HTR-8/SVneo (cell line): ENCODE measurements at regions not wholly inside any gene's neighbourhood (a gene's known extent, or its start where the extent isn't known, plus 50 kb on each side); places are given as distances from the start of the nearest gene placed in this dataset.
A peak's percentile ranks its signal among the peaks of the same experiment; 100 is the strongest.

Experiments
- DNase-seq: peaks from one replicate; pipeline ENCODE4 v3.0.0; 2011; ENCODE audit warnings: low spot score, mixed read lengths; ENCODE audit not compliant: insufficient read length
- FAIRE-seq: peaks from 2 replicates; lab custom pipeline; 2011; peaks lifted over from hg19 to GRCh38; lab: Jason Lieb, UNC

- DNase-seq, result no peak
- no peak for FAIRE-seq
Observed at GRCh38 chr13:59527500-59527899, 636.2 kb downstream of the DIAPH3 start.

- FAIRE-seq (no peak), DNase-seq (no peak)
Observed at GRCh38 chr13:59531571-59532091, 632.1 kb downstream of the DIAPH3 start.

- FAIRE-seq, result no peak
- DNase-seq, result no peak
Observed at GRCh38 chr13:59532405-59532804, 631.3 kb downstream of the DIAPH3 start.

GRCh38 chr13:59533561-59534555 lies 629.9 kb downstream of the DIAPH3 start:
- FAIRE-seq (no peak), DNase-seq (peak; percentile 10)

- FAIRE-seq (no peak), DNase-seq (no peak)
Observed at GRCh38 chr13:59534806-59535205, 628.9 kb downstream of the DIAPH3 start.

GRCh38 chr13:59537500-59537899 lies 626.2 kb downstream of the DIAPH3 start:
- DNase-seq (no peak), FAIRE-seq (no peak)

- DNase-seq, result no peak
- FAIRE-seq, result no peak
Observed at GRCh38 chr13:59538512-59538911, 625.2 kb downstream of the DIAPH3 start.

- no peak for FAIRE-seq
- no peak for DNase-seq
Observed at GRCh38 chr13:59542303-59542702, 621.4 kb downstream of the DIAPH3 start.

GRCh38 chr13:59543418-59543817 lies 620.3 kb downstream of the DIAPH3 start:
- no peak for FAIRE-seq

GRCh38 chr13:59545007-59545406 lies 618.7 kb downstream of the DIAPH3 start:
- FAIRE-seq, result no peak
- DNase-seq, result no peak

More at GRCh38 chr13:59543418-59543817, 620.3 kb downstream of the DIAPH3 start:
- no peak for DNase-seq

- FAIRE-seq (no peak), DNase-seq (no peak)
Observed at GRCh38 chr13:59546178-59546577, 617.5 kb downstream of the DIAPH3 start.

GRCh38 chr13:59547950-59548349 lies 615.8 kb downstream of the DIAPH3 start:
- FAIRE-seq (no peak), DNase-seq (no peak)

GRCh38 chr13:59562924-59563323 lies 600.8 kb downstream of the DIAPH3 start:
- FAIRE-seq, result no peak
- no peak for DNase-seq

GRCh38 chr13:59566561-59566960 lies 597.2 kb downstream of the DIAPH3 start:
- DNase-seq, result no peak
- FAIRE-seq, result no peak

- DNase-seq (no peak), FAIRE-seq (no peak)
Observed at GRCh38 chr13:59568306-59568705, 595.4 kb downstream of the DIAPH3 start.

- no peak for FAIRE-seq
Observed at GRCh38 chr13:59570204-59570603, 593.5 kb downstream of the DIAPH3 start.

GRCh38 chr13:59584101-59584500 lies 579.6 kb downstream of the DIAPH3 start:
- no peak for FAIRE-seq

More at GRCh38 chr13:59570204-59570603, 593.5 kb downstream of the DIAPH3 start:
- DNase-seq, result no peak

GRCh38 chr13:59584761-59585670 lies 578.7 kb downstream of the DIAPH3 start:
- FAIRE-seq, result no peak
- no peak for DNase-seq

More at GRCh38 chr13:59584101-59584500, 579.6 kb downstream of the DIAPH3 start:
- DNase-seq, result no peak

- no peak for DNase-seq
- no peak for FAIRE-seq
Observed at GRCh38 chr13:59587030-59587429, 576.7 kb downstream of the DIAPH3 start.

GRCh38 chr13:59587971-59588716 lies 575.6 kb downstream of the DIAPH3 start:
- FAIRE-seq, result no peak
- DNase-seq, result no peak
